ENCODE measurements at regions not wholly inside any gene's neighbourhood (a gene's known extent, or its start where the extent isn't known, plus 50 kb on each side); places are given as distances from the start of the nearest gene placed in this dataset.

GRCh38 chr5:174606646-174607045 lies 117.7 kb upstream of the MSX2 start:
- peaks cover 11% of the 10 kb centered on the region for H3K9me3 ChIP-seq (replicated peaks; ENCODE audit: control insufficient read depth, insufficient read depth, low read length)
- no peaks in the 10 kb centered on the region for H3K4me1 ChIP-seq (ENCODE audit: control insufficient read depth, extremely low read depth, insufficient read depth, low read length)
- H3K27me3 ChIP-seq (ENCODE audit: control insufficient read depth in 2 of 2, insufficient read depth in 2 of 2, low read length in 2 of 2), result no peaks in the 10 kb centered on the region
- DNase-seq (ENCODE audit: low read depth, low spot score) (no peak), FAIRE-seq (no peak)
- H4K20me1 ChIP-seq (replicated peaks; ENCODE audit: control insufficient read depth, extremely low read depth, insufficient read depth, low read length), result no peaks in the 10 kb centered on the region
- no peak overlapping the region for H2AFZ ChIP-seq (ENCODE audit: low read depth, low read length)
- no peaks in the 10 kb centered on the region for H3K36me3 ChIP-seq (ENCODE audit: control insufficient read depth in 2 of 2, extremely low read depth in 1 of 2, insufficient read depth in 2 of 2, low read length in 2 of 2)
- no TSS peak for BruUV-seq (replicated peaks)
- no peaks in the 10 kb centered on the region for H3K9me1 ChIP-seq (replicated peaks; ENCODE audit: control insufficient read depth, extremely low read depth, insufficient read depth, low read length)
- H3K27ac ChIP-seq (ENCODE audit: insufficient read depth, low read depth, low read length), result no peak overlapping the region
- dilution Hi-C loops (cut with MboI; ENCODE audit: extremely low pct_ligation_motif_present, low sequenced_read_pairs) (no loop called here), intact Hi-C loops (cut with micrococcal nuclease) (no loop called here)
- no peak overlapping the region for H3K9ac ChIP-seq (replicated peaks; ENCODE audit: extremely low read depth, insufficient read depth, low read length)
- no peak for TF ChIP-seq MAX (IDR thresholded peaks at IDR 0.05; ENCODE audit: insufficient read depth, insufficient read length)
- TF ChIP-seq CTCF (IDR thresholded peaks at IDR 0.05; ENCODE audit: extremely low read depth in 1 of 2, insufficient read depth in 1 of 2, low read depth in 1 of 2, low read length in 2 of 2), result no peak
- ChIA-PET POLR2A (no interaction called here), CTCF (no interaction called here)
- H3K79me2 ChIP-seq (ENCODE audit: control insufficient read depth, insufficient read depth, low read length), result no peaks in the 10 kb centered on the region
- H3K4me3 ChIP-seq (replicated peaks in 1 of 3; ENCODE audit: insufficient read depth in 1 of 3, low read depth in 1 of 3, low read length in 3 of 3), result no peak overlapping the region
- no peak overlapping the region for H3K4me2 ChIP-seq (ENCODE audit: insufficient read depth, low read length)

- Histone ChIP-seq H3K4me2 (ENCODE audit: insufficient read depth, low read length) (no peak overlapping the region), H3K36me3 (ENCODE audit: control insufficient read depth in 2 of 2, extremely low read depth in 1 of 2, insufficient read depth in 2 of 2, low read length in 2 of 2) (no peaks in the 10 kb centered on the region), H3K9me1 (replicated peaks; ENCODE audit: control insufficient read depth, extremely low read depth, insufficient read depth, low read length) (no peaks in the 10 kb centered on the region), H3K79me2 (ENCODE audit: control insufficient read depth, insufficient read depth, low read length) (no peaks in the 10 kb centered on the region), H2AFZ (ENCODE audit: low read depth, low read length) (no peak overlapping the region), H3K9ac (replicated peaks; ENCODE audit: extremely low read depth, insufficient read depth, low read length) (no peak overlapping the region), H3K27me3 (ENCODE audit: control insufficient read depth in 2 of 2, insufficient read depth in 2 of 2, low read length in 2 of 2) (no peaks in the 10 kb centered on the region), H3K9me3 (replicated peaks; ENCODE audit: control insufficient read depth, insufficient read depth, low read length) (peaks cover 11% of the 10 kb centered on the region), H4K20me1 (replicated peaks; ENCODE audit: control insufficient read depth, extremely low read depth, insufficient read depth, low read length) (no peaks in the 10 kb centered on the region), H3K4me3 (replicated peaks in 1 of 3; ENCODE audit: insufficient read depth in 1 of 3, low read depth in 1 of 3, low read length in 3 of 3) (no peak overlapping the region), H3K27ac (ENCODE audit: insufficient read depth, low read depth, low read length) (no peak overlapping the region), H3K4me1 (ENCODE audit: control insufficient read depth, extremely low read depth, insufficient read depth, low read length) (no peaks in the 10 kb centered on the region)
- TF ChIP-seq POLR2AphosphoS5 (IDR thresholded peaks at IDR 0.05; ENCODE audit: insufficient read depth, low read depth, low read length) (no peak), MAX (IDR thresholded peaks at IDR 0.05; ENCODE audit: insufficient read depth, insufficient read length) (no peak), CTCF (IDR thresholded peaks at IDR 0.05; ENCODE audit: extremely low read depth in 1 of 2, insufficient read depth in 1 of 2, low read depth in 1 of 2, low read length in 2 of 2) (no peak), JUN (IDR thresholded peaks at IDR 0.05; ENCODE audit: borderline replicate concordance, insufficient read depth, insufficient read length, low read depth) (no peak), POLR2A (IDR thresholded peaks at IDR 0.05; ENCODE audit: low read depth, low read length) (no peak), FOS (IDR thresholded peaks at IDR 0.05; ENCODE audit: borderline replicate concordance, insufficient read depth, low read length) (no peak), MYC (IDR thresholded peaks at IDR 0.05; ENCODE audit: low read depth, low read length) (no peak), EZH2 (IDR thresholded peaks at IDR 0.05; ENCODE audit: borderline replicate concordance, low read depth, low read length, severe bottlenecking) (no peak), GATA2 (IDR thresholded peaks at IDR 0.05; ENCODE audit: insufficient read depth, insufficient read length, low read depth, low read length) (no peak)
- intact Hi-C loops (cut with micrococcal nuclease) (no loop called here), dilution Hi-C loops (cut with MboI; ENCODE audit: extremely low pct_ligation_motif_present, low sequenced_read_pairs) (no loop called here)
- CTCF ChIA-PET, result no interaction called here
- DNase-seq (ENCODE audit: low read depth, low spot score) (no peak), FAIRE-seq (no peak)
- POLR2A ChIA-PET, result no interaction called here
- no TSS peak for BruUV-seq (replicated peaks)
These were observed 117.2 kb upstream of the MSX2 start for GRCh38 chr5:174607205-174607604.
